Left ventricle myocardium inferior (tissue), 1 donor: ENCODE measurements at regions not wholly inside any gene's neighbourhood (a gene's known extent, or its start where the extent isn't known, plus 50 kb on each side); places are given as distances from the start of the nearest gene placed in this dataset.

ENCODE experiments used
- DNase-seq: peaks from one replicate; pipeline ENCODE4 v3.0.0-alpha.2; 2020
- H3K27ac ChIP-seq: fragments of 200-600 bp; replicated peaks from 2 replicates; pipeline ENCODE4 v1.8.0; 2021
- H3K27me3 ChIP-seq: fragments of 200-600 bp; 2 replicates; pipeline ENCODE4 v1.8.0; 2021; ENCODE audit warnings: low read depth
- H3K36me3 ChIP-seq: fragments of 200-600 bp; 2 replicates; pipeline ENCODE4 v1.8.0; 2021
- H3K4me1 ChIP-seq: fragments of 200-600 bp; 2 replicates; pipeline ENCODE4 v1.8.0; 2021
- H3K4me3 ChIP-seq: fragments of 200-600 bp; 2 replicates; pipeline ENCODE4 v1.8.0; 2021; ENCODE audit warnings: mild to moderate bottlenecking, moderate library complexity
- H3K9me3 ChIP-seq: fragments of 200-600 bp; replicated peaks from 2 replicates; pipeline ENCODE4 v1.8.0; 2021
- intact Hi-C: fragments of 100-400 bp; cut with micrococcal nuclease; formaldehyde crosslinking; loops from one replicate; pipeline ENCODE4 v1.11.0; 2022
- TF ChIP-seq, protein P1 (sequence below): fragments of 200-600 bp; IDR thresholded peaks from 2 replicates; pipeline ENCODE4 v1.8.0; 2021; ENCODE audit warnings: antibody characterized with exemption, mild to moderate bottlenecking, borderline replicate concordance
- donor health status: DM: no; HTN: yes; CAD: no; lungs with severe emphysema.

DNA sequence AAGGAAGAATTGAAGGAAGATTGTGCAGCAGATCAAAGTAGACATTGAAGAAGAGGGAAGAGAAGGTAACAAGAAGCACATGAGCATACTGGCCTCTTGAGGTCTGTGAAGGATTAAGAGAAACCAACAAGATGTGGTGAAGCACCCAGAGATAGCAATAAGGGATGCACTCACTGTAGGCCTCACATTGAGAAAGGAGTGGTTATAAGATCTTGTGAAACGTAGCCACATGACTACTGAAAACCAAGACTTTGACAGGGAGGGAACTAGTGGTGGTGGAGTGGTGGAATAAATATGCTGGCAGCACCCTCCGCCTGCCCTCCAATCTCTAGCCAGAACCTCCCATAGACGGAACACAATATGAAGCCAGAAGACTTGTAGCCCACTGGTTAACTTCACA is 651.2 kb downstream of the DIPK2A start:
- Histone ChIP-seq H3K27me3 (no peaks in the 10 kb centered on the region), H3K4me1 (no peaks in the 10 kb centered on the region), H3K36me3 (no peaks in the 10 kb centered on the region), H3K27ac (no peak overlapping the region), H3K9me3 (peaks cover 16% of the 10 kb centered on the region), H3K4me3 (no peak overlapping the region)
- intact Hi-C loops: no loop called here
- TF ChIP-seq, protein P1, sequence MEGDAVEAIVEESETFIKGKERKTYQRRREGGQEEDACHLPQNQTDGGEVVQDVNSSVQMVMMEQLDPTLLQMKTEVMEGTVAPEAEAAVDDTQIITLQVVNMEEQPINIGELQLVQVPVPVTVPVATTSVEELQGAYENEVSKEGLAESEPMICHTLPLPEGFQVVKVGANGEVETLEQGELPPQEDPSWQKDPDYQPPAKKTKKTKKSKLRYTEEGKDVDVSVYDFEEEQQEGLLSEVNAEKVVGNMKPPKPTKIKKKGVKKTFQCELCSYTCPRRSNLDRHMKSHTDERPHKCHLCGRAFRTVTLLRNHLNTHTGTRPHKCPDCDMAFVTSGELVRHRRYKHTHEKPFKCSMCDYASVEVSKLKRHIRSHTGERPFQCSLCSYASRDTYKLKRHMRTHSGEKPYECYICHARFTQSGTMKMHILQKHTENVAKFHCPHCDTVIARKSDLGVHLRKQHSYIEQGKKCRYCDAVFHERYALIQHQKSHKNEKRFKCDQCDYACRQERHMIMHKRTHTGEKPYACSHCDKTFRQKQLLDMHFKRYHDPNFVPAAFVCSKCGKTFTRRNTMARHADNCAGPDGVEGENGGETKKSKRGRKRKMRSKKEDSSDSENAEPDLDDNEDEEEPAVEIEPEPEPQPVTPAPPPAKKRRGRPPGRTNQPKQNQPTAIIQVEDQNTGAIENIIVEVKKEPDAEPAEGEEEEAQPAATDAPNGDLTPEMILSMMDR: no peak
- no peak for DNase-seq

DNA sequence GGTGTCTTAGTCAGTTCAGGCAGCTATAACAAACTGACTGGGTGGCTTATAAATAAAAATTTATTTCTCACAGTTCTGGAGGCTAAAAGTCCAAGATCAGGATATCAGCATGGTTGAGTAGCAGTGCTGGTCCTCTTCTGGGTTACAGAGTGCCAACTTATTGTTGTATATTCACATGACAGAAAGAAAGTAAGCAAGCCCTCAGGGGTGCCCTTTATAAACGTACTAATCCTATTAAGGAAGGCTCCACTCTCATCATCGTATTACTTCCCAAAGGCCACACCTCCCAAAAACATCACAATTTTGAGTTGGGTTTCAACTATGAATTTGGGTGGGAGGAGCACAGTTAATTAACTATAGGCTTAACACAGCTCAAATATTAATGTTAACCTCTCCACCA is 653.0 kb downstream of the DIPK2A start:
- intact Hi-C loops: no loop called here
- no peak for DNase-seq
- H3K4me3 ChIP-seq: no peak overlapping the region
- H3K9me3 ChIP-seq: no peaks in the 10 kb centered on the region
- no peaks in the 10 kb centered on the region for H3K27me3 ChIP-seq
- H3K36me3 ChIP-seq: no peaks in the 10 kb centered on the region
- TF ChIP-seq, protein P1: no peak
- H3K4me1 ChIP-seq: no peaks in the 10 kb centered on the region
- no peak overlapping the region for H3K27ac ChIP-seq

DNA sequence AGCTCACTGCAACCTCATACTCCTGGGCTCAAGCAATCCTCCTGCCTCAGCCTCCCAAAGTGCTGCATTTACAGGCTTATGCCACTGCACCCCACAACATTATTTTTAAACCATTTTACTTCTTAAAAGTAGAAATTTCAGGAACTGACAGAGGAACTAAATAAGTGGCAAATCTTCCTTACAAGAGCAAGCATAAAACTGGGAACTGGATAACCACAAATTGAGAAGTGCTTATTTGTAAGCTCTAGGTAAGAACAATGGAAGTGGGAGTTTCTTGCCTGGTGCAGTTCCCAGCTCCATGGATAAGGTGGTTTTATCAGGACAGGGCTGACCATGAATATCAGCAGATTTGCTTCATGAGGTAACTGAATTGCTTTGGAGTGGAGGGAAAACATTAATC is 655.2 kb downstream of the DIPK2A start:
- no peak overlapping the region for H3K4me3 ChIP-seq
- no peaks in the 10 kb centered on the region for H3K9me3 ChIP-seq
- no peaks in the 10 kb centered on the region for H3K36me3 ChIP-seq
- no peaks in the 10 kb centered on the region for H3K27me3 ChIP-seq
- intact Hi-C loops: no loop called here
- H3K4me1 ChIP-seq: no peaks in the 10 kb centered on the region
- TF ChIP-seq, protein P1: no peak
- no peak for DNase-seq
- no peak overlapping the region for H3K27ac ChIP-seq

DNA sequence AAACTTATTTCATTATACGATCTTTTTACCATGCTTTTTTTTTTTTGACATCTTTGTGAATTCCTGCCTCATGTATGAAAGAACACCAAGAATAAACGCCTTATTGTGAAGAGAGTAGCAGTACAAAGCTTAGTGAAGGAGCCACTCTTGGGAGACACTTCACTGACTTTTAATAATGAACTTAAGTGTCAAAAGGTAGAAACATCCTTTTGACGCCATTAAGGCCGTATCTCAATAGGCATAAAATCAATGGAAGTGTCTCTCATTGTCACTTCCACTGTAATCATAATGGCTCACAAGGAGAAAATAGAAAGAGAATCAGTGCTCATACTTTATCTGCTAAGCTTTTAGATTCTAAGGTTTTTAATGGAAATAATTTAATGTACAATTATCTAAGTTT is 657.8 kb downstream of the DIPK2A start:
- no peaks in the 10 kb centered on the region for H3K27me3 ChIP-seq
- no peaks in the 10 kb centered on the region for H3K9me3 ChIP-seq
- no peak overlapping the region for H3K27ac ChIP-seq
- DNase-seq: no peak
- TF ChIP-seq, protein P1: no peak
- no peaks in the 10 kb centered on the region for H3K36me3 ChIP-seq
- intact Hi-C loops: no loop called here
- no peak overlapping the region for H3K4me3 ChIP-seq
- H3K4me1 ChIP-seq: no peaks in the 10 kb centered on the region

DNA sequence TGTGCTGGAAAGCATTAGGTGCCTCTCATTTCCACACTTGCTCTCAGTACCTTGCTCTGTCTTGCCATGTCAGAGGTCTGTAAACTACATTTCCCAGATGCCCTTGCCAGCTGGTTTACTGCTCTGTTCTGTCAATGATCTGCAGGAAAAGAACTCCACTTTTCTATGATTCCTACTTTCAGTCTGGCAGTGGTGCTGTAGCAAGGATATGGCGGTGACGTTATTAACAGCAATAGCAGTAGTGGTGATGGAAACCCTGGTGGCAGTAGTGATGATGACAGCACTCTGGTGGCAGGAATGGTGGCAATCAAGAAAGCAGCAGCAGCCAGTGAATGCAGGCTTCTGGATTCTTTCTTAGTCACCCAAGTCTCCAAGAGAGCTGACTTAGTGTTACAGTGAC is 665.2 kb downstream of the DIPK2A start:
- peaks cover 8% of the 10 kb centered on the region for H3K9me3 ChIP-seq
- TF ChIP-seq, protein P1: no peak
- H3K27me3 ChIP-seq: no peaks in the 10 kb centered on the region
- DNase-seq: no peak
- no peaks in the 10 kb centered on the region for H3K4me1 ChIP-seq
- no peaks in the 10 kb centered on the region for H3K36me3 ChIP-seq
- H3K4me3 ChIP-seq: no peak overlapping the region
- no peak overlapping the region for H3K27ac ChIP-seq
- intact Hi-C loops: no loop called here

DNA sequence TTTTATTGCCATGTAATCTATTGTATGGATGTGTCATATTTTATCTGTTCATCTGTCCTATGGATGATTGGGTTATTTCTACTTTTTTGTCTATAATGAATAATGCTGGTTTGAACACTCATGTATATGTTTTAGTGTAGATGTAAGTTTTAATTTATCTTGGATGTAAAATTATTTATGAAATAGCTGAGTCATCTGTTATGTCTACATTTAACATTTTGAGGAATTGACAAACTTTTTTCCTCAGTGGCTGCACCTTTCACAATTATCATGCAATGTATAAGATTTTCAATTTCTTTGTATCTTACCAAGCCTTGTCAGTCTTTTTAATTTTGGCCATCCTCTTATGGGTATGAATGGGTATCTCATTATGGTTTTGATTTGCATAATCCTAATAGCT is 666.4 kb downstream of the DIPK2A start:
- peaks cover 8% of the 10 kb centered on the region for H3K9me3 ChIP-seq
- no peak overlapping the region for H3K4me3 ChIP-seq
- H3K27me3 ChIP-seq: no peaks in the 10 kb centered on the region
- TF ChIP-seq, protein P1: no peak
- H3K27ac ChIP-seq: no peak overlapping the region
- H3K36me3 ChIP-seq: no peaks in the 10 kb centered on the region
- no peaks in the 10 kb centered on the region for H3K4me1 ChIP-seq
- DNase-seq: no peak
- intact Hi-C loops: no loop called here
